Upper lobe of left lung (tissue), 4 donors: ENCODE measurements at regions not wholly inside any gene's neighbourhood (a gene's known extent, or its start where the extent isn't known, plus 50 kb on each side); places are given as distances from the start of the nearest gene placed in this dataset.

ENCODE experiments used
- EP300 ChIP-seq, 4 donors: sonication (generic); formaldehyde crosslinking; IDR thresholded peaks; one replicate each; pipeline ENCODE4 v1.5.1; 2017; ENCODE audit warnings: antibody characterized with exemption in 4 of 4, control low read depth in 2 of 4
- TF ChIP-seq, protein P1 (sequence below), 6 experiments: fragments of 450-650 bp in 4 of 6; fragments of 200-600 bp in 2 of 6; sonication (generic) in 2 of 6; IDR thresholded peaks; one replicate each; pipeline ENCODE4 v1.5.1; 2016 to 2019; ENCODE audit warnings: antibody characterized with exemption in 6 of 6

DNA sequence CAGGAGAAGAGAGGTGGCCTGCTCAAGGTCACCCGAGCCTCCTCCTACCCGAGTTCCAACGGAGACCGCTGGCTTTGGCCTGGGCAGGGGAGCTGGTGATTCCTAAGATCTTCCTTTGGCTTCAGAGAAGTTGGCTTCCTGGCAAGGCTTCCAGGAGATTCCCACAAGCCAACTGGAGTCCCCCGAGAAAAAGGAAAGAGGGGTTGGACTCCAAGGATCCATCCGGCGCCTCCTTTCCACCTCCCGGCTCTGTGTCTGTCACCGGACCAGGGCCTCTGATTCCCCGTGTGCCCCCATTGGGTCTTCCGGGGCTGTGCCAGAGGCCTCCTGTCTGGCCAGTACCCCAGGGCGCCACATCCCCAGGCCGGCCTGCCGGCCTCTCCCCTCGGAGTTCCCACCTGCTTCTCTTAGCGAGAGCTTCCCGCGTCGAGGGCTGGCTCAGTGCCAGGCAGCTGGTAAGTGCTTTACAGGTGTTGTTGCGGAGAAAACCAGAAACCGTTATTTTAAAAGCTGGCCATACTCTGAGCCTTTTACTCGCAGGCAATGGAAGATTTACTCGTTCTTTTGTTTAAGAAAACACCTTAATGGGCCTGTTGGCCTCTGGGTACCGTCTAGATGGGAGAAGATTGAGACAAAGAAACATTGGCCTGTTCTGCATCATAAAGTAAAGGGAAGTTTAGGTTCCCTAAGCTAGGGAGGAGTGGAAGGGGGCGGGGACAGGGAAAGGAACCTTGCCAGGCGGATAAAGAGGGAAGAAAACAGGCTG is 258.4 kb upstream of the SDK2 start:
- TF ChIP-seq, protein P1, sequence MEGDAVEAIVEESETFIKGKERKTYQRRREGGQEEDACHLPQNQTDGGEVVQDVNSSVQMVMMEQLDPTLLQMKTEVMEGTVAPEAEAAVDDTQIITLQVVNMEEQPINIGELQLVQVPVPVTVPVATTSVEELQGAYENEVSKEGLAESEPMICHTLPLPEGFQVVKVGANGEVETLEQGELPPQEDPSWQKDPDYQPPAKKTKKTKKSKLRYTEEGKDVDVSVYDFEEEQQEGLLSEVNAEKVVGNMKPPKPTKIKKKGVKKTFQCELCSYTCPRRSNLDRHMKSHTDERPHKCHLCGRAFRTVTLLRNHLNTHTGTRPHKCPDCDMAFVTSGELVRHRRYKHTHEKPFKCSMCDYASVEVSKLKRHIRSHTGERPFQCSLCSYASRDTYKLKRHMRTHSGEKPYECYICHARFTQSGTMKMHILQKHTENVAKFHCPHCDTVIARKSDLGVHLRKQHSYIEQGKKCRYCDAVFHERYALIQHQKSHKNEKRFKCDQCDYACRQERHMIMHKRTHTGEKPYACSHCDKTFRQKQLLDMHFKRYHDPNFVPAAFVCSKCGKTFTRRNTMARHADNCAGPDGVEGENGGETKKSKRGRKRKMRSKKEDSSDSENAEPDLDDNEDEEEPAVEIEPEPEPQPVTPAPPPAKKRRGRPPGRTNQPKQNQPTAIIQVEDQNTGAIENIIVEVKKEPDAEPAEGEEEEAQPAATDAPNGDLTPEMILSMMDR (IDR thresholded peaks at IDR 0.05), result no peak
- TF ChIP-seq EP300 (IDR thresholded peaks at IDR 0.05), result no peak
